ENCODE measurements at regions not wholly inside any gene's neighbourhood (a gene's known extent, or its start where the extent isn't known, plus 50 kb on each side); places are given as distances from the start of the nearest gene placed in this dataset.

GRCh38 chr3:99521551-99521950, 116.8 kb upstream of the COL8A1 start:
- Histone ChIP-seq H2BK15ac (ENCODE audit: low read depth, low read length) (no peak overlapping the region), H2BK5ac (ENCODE audit: insufficient read length, low read length) (no peak overlapping the region), H4K8ac (replicated peaks; ENCODE audit: insufficient read length, low read depth, low read length) (no peak overlapping the region), H3T11ph (ENCODE audit: low read length) (no peak overlapping the region), H3K79me1 (ENCODE audit: insufficient read depth, low read depth, low read length, poor library complexity, severe bottlenecking) (no peaks in the 10 kb centered on the region), H3K4ac (ENCODE audit: low read depth, low read length) (no peak overlapping the region), H3K79me2 (ENCODE audit: insufficient read depth, low read length) (no peaks in the 10 kb centered on the region), H4K91ac (ENCODE audit: insufficient read length, low read depth, low read length) (no peak overlapping the region), H4K20me1 (ENCODE audit: control insufficient read depth, insufficient read depth, insufficient read length) (no peaks in the 10 kb centered on the region), H3K14ac (ENCODE audit: insufficient read depth, low read length) (no peak overlapping the region), H3K56ac (ENCODE audit: insufficient read length, low read depth, low read length) (no peak overlapping the region), H3K18ac (ENCODE audit: insufficient read length, low read depth, low read length) (no peak overlapping the region), H2BK12ac (ENCODE audit: insufficient read length, low read depth, low read length) (no peak overlapping the region), H3K4me1 (ENCODE audit: insufficient read depth, low read length) (no peaks in the 10 kb centered on the region), H3K9ac (ENCODE audit: extremely low read depth, insufficient read length, low read length) (no peak overlapping the region), H3K27ac (ENCODE audit: insufficient read length, low read depth, low read length) (no peak overlapping the region), H4K5ac (ENCODE audit: insufficient read length, low read depth, low read length) (no peak overlapping the region), H2BK120ac (ENCODE audit: low read depth, low read length, poor library complexity, severe bottlenecking) (no peak overlapping the region), H3K9me3 (ENCODE audit: control insufficient read depth, low read depth, low read length) (no peaks in the 10 kb centered on the region), H3K27me3 (ENCODE audit: insufficient read depth, low read length) (no peaks in the 10 kb centered on the region), H2AK5ac (ENCODE audit: insufficient read length, low read length) (no peak overlapping the region), H3K23me2 (ENCODE audit: insufficient read length, low read depth, low read length, poor library complexity, severe bottlenecking) (no peaks in the 10 kb centered on the region), H3K23ac (ENCODE audit: insufficient read length, low read depth, low read length) (no peak overlapping the region), H3K4me2 (ENCODE audit: insufficient read depth, insufficient read length, low read length) (no peak overlapping the region), H2BK20ac (ENCODE audit: low read depth, low read length, poor library complexity, severe bottlenecking) (no peak overlapping the region), H2AFZ (ENCODE audit: low read length) (no peak overlapping the region)
- H3K36me3 Mint-ChIP-seq (ENCODE audit: insufficient read depth in 1 of 3, low read depth in 3 of 3): no peaks in the 10 kb centered on the region
- WGBS (ENCODE audit: extremely low coverage, insufficient read length, low lambda C conversion rate): no CpG with 5 or more reads among the region's 2 CpGs
- peak overlapping the region in 1 of 3 experiments; percentile 41; a peak in 1 of 7 replicates for H3K27ac Mint-ChIP-seq
- no peak for DNase-seq
- no peak overlapping the region for H3K4me3 Mint-ChIP-seq
- no peaks in the 10 kb centered on the region for H3K9me3 Mint-ChIP-seq
- no peaks in the 10 kb centered on the region for H3K27me3 Mint-ChIP-seq (ENCODE audit: low read depth)
- TF ChIP-seq CTCF (conservative IDR thresholded peaks at IDR 0.05): no peak
- H3K4me1 Mint-ChIP-seq: peaks cover 3 to 5% of the 10 kb centered on the region in 2 experiments; a peak in 1 of 4 replicates
